ENCODE measurements at regions not wholly inside any gene's neighbourhood (a gene's known extent, or its start where the extent isn't known, plus 50 kb on each side); places are given as distances from the start of the nearest gene placed in this dataset.

GRCh38 chr14:71204231-71204630 is 297.0 kb downstream of the PCNX1 start:
- Histone ChIP-seq H3K79me2 (replicated peaks; ENCODE audit: insufficient read depth) (no peaks in the 10 kb centered on the region), H3K27ac (ENCODE audit: low read depth) (no peak overlapping the region), H3K9me2 (ENCODE audit: insufficient read depth) (peaks cover 9% of the 10 kb centered on the region; the same call in 1 of the 2 replicates), H3K36me3 (ENCODE audit: insufficient read depth) (no peaks in the 10 kb centered on the region; the same call in 1 of the 2 replicates), H2AFZ (no peak overlapping the region), H3K4me3 (no peak overlapping the region), H4K20me1 (replicated peaks; ENCODE audit: insufficient read depth) (no peaks in the 10 kb centered on the region), H3K27me3 (ENCODE audit: insufficient read depth) (no peaks in the 10 kb centered on the region), H3F3A (replicated peaks; ENCODE audit: low read depth) (no peaks in the 10 kb centered on the region), H3K4me1 (ENCODE audit: insufficient read depth) (peaks cover 2% of the 10 kb centered on the region; the same call in 1 of the 2 replicates), H3K4me2 (no peak overlapping the region)
- Mint-ChIP-seq H3K4me1 (peaks cover 10% of the 10 kb centered on the region), H3K36me3 (ENCODE audit: low read depth) (peaks cover 12% of the 10 kb centered on the region), H3K27me3 (ENCODE audit: insufficient read depth, low read depth, poor library complexity) (peaks cover 12% of the 10 kb centered on the region), H3K9me3 (peaks cover 17% of the 10 kb centered on the region), H3K4me3 (no peak overlapping the region), H3K27ac (no peak overlapping the region)
- TF ChIP-seq EZH2 (IDR thresholded peaks at IDR 0.05; ENCODE audit: low read depth, unreplicated experiment) (no peak), STAT1 (IDR thresholded peaks at IDR 0.05; ENCODE audit: unreplicated experiment) (no peak), NANOG (IDR thresholded peaks at IDR 0.05; ENCODE audit: borderline replicate concordance) (no peak), CREB1 (CRISPR knock-in tag; IDR thresholded peaks at IDR 0.05; ENCODE audit: low read depth) (no peak), POLR2AphosphoS5 (IDR thresholded peaks at IDR 0.05; ENCODE audit: low read depth) (no peak), ZNF462 (CRISPR knock-in tag; IDR thresholded peaks at IDR 0.05) (no peak), ZNF331 (CRISPR knock-in tag; IDR thresholded peaks at IDR 0.05; ENCODE audit: low read depth) (no peak), JUNB (IDR thresholded peaks at IDR 0.05; ENCODE audit: unreplicated experiment) (no peak), ZNF114 (CRISPR knock-in tag; IDR thresholded peaks at IDR 0.05) (no peak), EZH2phosphoT487 (IDR thresholded peaks at IDR 0.05; ENCODE audit: unreplicated experiment) (no peak)
- TF ChIP-seq, protein P1, sequence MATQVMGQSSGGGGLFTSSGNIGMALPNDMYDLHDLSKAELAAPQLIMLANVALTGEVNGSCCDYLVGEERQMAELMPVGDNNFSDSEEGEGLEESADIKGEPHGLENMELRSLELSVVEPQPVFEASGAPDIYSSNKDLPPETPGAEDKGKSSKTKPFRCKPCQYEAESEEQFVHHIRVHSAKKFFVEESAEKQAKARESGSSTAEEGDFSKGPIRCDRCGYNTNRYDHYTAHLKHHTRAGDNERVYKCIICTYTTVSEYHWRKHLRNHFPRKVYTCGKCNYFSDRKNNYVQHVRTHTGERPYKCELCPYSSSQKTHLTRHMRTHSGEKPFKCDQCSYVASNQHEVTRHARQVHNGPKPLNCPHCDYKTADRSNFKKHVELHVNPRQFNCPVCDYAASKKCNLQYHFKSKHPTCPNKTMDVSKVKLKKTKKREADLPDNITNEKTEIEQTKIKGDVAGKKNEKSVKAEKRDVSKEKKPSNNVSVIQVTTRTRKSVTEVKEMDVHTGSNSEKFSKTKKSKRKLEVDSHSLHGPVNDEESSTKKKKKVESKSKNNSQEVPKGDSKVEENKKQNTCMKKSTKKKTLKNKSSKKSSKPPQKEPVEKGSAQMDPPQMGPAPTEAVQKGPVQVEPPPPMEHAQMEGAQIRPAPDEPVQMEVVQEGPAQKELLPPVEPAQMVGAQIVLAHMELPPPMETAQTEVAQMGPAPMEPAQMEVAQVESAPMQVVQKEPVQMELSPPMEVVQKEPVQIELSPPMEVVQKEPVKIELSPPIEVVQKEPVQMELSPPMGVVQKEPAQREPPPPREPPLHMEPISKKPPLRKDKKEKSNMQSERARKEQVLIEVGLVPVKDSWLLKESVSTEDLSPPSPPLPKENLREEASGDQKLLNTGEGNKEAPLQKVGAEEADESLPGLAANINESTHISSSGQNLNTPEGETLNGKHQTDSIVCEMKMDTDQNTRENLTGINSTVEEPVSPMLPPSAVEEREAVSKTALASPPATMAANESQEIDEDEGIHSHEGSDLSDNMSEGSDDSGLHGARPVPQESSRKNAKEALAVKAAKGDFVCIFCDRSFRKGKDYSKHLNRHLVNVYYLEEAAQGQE (IDR thresholded peaks at IDR 0.05; ENCODE audit: unreplicated experiment), result no peak
- TF ChIP-seq, protein P2, sequence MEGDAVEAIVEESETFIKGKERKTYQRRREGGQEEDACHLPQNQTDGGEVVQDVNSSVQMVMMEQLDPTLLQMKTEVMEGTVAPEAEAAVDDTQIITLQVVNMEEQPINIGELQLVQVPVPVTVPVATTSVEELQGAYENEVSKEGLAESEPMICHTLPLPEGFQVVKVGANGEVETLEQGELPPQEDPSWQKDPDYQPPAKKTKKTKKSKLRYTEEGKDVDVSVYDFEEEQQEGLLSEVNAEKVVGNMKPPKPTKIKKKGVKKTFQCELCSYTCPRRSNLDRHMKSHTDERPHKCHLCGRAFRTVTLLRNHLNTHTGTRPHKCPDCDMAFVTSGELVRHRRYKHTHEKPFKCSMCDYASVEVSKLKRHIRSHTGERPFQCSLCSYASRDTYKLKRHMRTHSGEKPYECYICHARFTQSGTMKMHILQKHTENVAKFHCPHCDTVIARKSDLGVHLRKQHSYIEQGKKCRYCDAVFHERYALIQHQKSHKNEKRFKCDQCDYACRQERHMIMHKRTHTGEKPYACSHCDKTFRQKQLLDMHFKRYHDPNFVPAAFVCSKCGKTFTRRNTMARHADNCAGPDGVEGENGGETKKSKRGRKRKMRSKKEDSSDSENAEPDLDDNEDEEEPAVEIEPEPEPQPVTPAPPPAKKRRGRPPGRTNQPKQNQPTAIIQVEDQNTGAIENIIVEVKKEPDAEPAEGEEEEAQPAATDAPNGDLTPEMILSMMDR (conservative IDR thresholded peaks at IDR 0.05; ENCODE audit: low read depth in 2 of 2), result no peak
- TF ChIP-seq, protein P3, sequence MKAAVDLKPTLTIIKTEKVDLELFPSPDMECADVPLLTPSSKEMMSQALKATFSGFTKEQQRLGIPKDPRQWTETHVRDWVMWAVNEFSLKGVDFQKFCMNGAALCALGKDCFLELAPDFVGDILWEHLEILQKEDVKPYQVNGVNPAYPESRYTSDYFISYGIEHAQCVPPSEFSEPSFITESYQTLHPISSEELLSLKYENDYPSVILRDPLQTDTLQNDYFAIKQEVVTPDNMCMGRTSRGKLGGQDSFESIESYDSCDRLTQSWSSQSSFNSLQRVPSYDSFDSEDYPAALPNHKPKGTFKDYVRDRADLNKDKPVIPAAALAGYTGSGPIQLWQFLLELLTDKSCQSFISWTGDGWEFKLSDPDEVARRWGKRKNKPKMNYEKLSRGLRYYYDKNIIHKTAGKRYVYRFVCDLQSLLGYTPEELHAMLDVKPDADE (IDR thresholded peaks at IDR 0.05), result no peak
- ATAC-seq, result no peak
- no peak for DNase-seq (ENCODE audit: low spot score)

Measured in GM23338 (cell line).